Activated naive CD4-positive, alpha-beta T cell treated with Interleukin-2 at 50 U/mL for 16 hours (primary cell): ENCODE measurements at regions not wholly inside any gene's neighbourhood (a gene's known extent, or its start where the extent isn't known, plus 50 kb on each side); places are given as distances from the start of the nearest gene placed in this dataset.
"Not testable (repeated sequence)": the region's sequence is repeated elsewhere in the genome, so short reads cannot be mapped to it uniquely, and the experiment has no call there.

ENCODE experiments used
- DNase-seq: peaks from one replicate; pipeline ENCODE4 v3.0.0-alpha.2; 2020

DNA sequence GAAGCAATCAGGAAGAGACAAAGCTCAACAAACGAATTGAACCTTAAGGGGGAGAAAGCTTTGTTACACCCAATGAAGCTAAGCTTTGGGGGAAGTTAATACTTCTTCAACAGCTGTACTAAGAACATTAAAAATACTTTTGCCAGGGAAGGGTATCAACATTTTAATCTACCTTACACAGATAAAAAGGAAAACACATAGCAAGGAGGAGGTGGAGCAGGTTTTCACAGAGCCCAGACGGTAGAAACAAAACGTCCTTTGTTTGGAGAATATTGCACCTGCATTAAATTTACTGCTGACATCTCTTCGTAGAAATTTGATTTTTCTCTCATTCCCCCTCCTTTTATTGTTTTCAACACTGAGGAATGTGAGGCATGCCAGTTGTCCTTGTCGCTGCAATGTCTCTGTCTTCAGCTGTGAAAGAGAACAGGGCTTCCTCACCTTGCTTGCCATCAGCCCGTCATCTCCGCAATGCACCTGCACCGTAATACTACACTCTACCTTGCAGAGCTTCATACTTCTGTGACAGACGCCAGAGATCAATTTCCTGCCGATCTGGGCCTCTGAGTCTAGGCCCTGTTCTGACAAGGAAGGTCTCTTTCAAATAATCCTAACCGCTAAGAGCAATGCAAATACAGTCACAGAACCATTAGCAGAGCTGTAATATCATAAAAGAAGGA lies 270.8 kb downstream of the SPRY2 start:
- no peak for DNase-seq

GRCh38 chr13:80069374-80069773 lies 271.6 kb downstream of the SPRY2 start:
- no peak for DNase-seq

- DNase-seq = no peak
These were observed 274.9 kb downstream of the SPRY2 start for GRCh38 chr13:80065996-80066395.

DNA sequence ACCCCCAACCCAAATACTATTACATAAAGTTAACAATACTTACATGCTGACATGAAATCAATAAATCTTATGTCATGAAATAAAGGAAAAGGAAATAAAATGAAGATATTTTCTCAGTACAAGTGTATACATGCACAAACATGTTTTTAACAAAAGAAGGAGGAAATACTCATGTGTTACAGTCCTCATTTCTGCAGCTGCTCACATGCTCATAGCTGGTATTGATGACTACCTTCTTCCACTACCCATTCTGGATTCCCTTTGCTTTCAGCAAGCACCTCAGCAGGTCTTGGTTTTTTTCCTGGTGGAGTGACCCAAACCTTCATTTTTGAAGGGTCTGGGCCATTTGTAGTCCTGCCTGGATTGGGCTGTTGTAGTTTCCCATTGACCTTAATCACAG lies 278.5 kb downstream of the SPRY2 start:
- DNase-seq = not testable (repeated sequence)

GRCh38 chr13:80059789-80060188 lies 281.1 kb downstream of the SPRY2 start:
- DNase-seq = no peak

- no peak for DNase-seq
These were observed 282.3 kb downstream of the SPRY2 start for GRCh38 chr13:80058626-80059025.

DNA sequence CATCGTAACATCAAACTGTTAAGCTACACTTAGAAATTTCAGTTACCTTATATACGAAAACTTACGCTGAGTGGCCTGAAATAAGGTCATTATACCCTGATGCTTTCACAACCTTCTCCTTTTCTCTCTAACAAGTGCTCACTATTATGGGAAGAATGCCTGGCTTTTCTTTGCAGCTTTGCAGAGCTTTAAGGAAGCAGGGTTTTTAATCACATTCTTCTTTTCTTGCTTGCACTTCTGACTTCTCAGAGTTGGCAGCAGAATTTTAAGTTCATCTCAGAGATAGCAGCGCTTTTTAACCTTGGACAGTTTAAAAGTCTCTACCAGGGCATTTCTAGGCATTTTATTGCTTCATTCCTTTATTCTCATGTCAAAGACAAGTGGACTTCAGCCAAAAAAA lies 285.1 kb downstream of the SPRY2 start:
- DNase-seq = no peak

DNA sequence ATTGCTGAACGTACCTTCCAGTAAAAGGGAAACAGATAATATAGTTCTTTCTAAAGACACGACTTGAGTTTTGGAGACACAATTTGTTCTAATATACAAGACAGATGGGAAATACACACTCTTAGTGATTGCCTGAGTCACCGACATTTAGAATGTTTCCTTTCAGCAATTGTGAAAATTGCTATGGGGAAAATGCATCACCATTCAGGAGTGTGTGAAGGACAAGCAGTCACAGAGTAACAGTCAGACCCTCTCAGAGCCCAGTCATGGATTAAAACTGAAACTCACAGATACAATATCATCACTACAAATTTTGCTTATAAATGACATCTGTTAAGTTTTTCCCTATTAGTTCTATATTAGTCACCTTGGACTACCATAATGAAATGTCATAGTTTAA lies 286.1 kb downstream of the SPRY2 start:
- DNase-seq = no peak

GRCh38 chr13:80052286-80052685 lies 288.6 kb downstream of the SPRY2 start:
- DNase-seq = no peak

GRCh38 chr13:80050252-80050651 lies 290.7 kb downstream of the SPRY2 start:
- DNase-seq = no peak

- DNase-seq = peak; percentile 53
These were observed 292.1 kb downstream of the SPRY2 start for GRCh38 chr13:80048802-80049201.

- DNase-seq = no peak
These were observed 292.9 kb downstream of the SPRY2 start for GRCh38 chr13:80048030-80048429.

GRCh38 chr13:80047406-80047805 lies 293.5 kb downstream of the SPRY2 start:
- no peak for DNase-seq

DNA sequence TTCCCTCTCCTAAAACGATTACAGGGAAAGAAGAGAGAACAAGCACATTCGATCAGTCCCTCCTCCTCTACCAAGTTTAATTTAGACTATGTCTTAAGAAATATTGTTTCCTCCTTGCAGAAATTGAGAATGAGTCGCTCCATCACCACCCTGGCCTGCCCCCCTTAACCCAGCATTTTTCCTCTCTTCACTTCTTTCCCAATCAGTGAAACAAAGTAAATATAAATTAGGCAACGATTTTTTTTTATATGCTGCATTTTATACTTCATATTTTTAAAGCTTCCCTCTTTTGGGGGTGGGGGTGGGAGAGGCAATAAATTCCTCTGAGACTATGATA lies 300.0 kb downstream of the SPRY2 start:
- DNase-seq = no peak

DNA sequence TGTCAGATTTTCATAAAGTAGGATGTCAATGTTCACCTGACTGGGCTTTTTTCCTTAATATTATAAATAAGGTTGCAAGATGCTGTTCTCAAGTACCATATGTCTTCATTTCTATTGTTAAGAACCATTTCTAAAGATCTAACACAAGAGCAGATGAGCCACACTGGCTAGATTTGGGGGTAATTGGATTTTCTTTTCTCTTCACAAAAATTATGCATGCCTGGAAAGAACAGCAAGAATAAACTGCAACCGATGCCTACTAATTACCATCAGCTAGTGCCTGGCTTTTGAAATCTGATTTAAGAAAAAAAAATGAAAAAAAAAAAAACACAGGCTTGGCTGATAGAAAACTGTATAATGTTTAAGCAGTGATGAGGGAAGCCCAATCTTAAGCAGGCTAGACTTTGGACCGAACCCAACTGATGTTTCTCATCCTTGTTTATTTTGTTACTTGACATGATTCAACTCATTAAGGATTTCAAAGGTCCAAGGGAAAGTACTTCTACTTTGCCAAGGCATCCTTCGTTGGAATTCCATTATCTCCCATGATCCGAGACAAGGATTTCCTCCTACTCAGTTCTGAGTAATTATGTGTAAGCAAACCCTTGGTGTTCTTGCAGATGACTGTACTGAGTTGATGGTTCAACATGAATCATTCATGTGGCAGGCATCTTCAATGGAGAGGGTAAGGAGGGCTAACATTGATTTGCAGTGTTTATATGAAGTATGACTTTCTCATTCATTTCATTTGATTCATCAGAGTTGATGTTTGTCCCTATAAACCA lies 300.5 kb downstream of the SPRY2 start:
- no peak for DNase-seq

DNA sequence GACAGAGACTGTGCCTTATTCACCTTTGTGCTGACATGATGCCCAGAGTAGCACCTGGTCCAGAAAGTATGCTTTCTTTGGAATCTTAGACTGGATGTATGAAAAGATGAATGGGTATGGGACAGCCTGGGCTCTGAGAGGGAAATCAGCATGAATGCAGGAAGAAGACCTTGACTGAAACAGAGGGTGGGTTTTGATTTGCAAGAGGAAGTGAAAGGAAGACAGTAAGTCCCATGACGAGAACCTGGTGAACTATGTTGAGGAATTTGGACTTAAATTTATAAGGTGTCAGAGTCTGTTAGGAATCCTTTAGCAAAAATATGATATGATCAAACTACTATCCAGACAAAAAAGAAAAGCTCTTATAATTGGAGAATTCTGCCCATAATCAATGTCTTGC lies 301.9 kb downstream of the SPRY2 start:
- DNase-seq = no peak

DNA sequence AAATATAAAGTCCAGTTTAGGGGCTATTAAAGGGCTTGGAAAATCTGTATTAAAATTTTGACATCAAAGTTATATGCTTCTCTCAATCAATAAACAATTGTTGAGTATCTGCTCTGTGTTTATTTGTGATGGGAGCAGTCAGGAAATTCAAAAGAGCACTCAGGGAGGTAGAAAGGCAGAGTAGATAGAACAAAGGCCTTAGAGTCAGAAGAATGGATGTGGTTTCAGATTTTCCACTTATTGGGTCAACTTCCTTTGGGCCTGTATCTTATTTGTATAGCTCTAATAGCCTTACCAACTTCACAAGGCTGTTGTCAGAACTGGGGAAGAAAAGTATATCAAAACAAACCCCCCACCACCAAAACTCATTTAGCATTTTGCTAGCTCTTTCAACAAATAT lies 302.6 kb downstream of the SPRY2 start:
- no peak for DNase-seq

- DNase-seq = no peak
These were observed 303.4 kb downstream of the SPRY2 start for GRCh38 chr13:80037505-80037888.

- DNase-seq = no peak
These were observed 304.0 kb downstream of the SPRY2 start for GRCh38 chr13:80036845-80037504.

GRCh38 chr13:80035096-80035495 lies 305.8 kb downstream of the SPRY2 start:
- DNase-seq = no peak

DNA sequence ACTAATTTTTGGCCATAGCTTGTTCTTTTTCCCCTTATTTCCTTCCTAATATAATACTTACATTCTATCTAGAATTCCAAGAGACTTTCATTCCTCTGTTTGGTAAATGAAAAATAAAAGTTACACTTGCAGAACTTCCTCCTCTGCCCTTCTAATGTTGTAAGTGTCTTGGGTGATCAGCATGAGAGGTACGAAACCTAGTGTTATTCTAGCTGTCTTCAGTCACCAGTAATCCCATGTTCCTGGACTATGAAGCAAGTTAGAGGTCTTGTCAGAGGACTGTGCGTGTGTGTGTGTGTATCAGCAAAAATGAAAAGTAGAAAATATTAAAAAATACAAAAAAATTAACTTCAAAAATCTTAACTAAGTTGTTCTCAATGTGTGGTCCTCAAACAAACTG lies 307.0 kb downstream of the SPRY2 start:
- no peak for DNase-seq

DNA sequence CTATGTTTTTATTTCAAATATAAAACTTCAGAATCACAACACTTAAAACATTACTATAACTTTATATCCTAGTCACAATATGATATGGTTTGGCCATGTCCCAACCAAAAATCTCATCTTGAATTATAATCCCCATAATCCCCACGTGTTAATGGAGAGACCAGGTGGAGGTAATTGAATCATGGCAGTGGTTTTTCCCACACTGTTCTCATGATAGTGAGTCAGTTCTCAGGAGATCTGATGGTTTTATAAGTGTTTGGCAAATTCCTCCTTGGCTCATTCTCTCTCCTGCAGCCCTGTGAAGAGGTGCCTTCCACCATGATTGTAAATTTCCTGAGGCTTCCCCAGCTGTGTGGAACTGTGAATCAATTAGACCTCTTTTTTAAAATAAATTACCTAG lies 307.6 kb downstream of the SPRY2 start:
- DNase-seq = no peak

- no peak for DNase-seq
These were observed 310.4 kb downstream of the SPRY2 start for GRCh38 chr13:80030491-80030890.

GRCh38 chr13:80029170-80029569 lies 311.8 kb downstream of the SPRY2 start:
- DNase-seq = no peak
